SK-N-SH (cell line): ENCODE measurements at regions not wholly inside any gene's neighbourhood (a gene's known extent, or its start where the extent isn't known, plus 50 kb on each side); places are given as distances from the start of the nearest gene placed in this dataset.

Experiments
- CTCF ChIA-PET: fragments of 300-600, 350-600 bp; formaldehyde crosslinking; extraction: SDS; loops from one replicate; lab custom pipeline; 2021; lab: Yijun Ruan, JAX
- POLR2A ChIA-PET: fragments of 350-600 bp; sonication (Branson Sonifier 250); formaldehyde crosslinking; extraction: SDS; loops from one replicate; lab custom pipeline; 2020; ENCODE audit warnings: antibody characterized with exemption, inconsistent platforms; lab: Yijun Ruan, JAX
- DNase-seq: peaks from one replicate; pipeline ENCODE4 v3.0.0; 2012
- H2AFZ ChIP-seq: fragments of 200-600 bp; sonication (generic); 2 replicates; pipeline ENCODE4 v1.8.1; 2016; ENCODE audit warnings: antibody characterized with exemption, mild to moderate bottlenecking, low read depth
- H3F3A ChIP-seq: fragments of 200-600 bp; sonication (generic); replicated peaks from 2 replicates; pipeline ENCODE3; 2016; ENCODE audit warnings: antibody characterized with exemption, mild to moderate bottlenecking; ENCODE audit not compliant: insufficient read depth
- H3K27ac ChIP-seq, 2 experiments: fragments of 200-500 bp in 1 of 2; fragments of 200-600 bp in 1 of 2; sonication (Bioruptor generic) in 1 of 2; sonication (generic), shearing (Covaris generic) in 1 of 2; 2 replicates each; pipeline versions ENCODE4 v1.5.1 to v1.6.1; 2014 to 2016; ENCODE audit warnings: low read depth in 2 of 2, inconsistent platforms in 1 of 2, low read length in 1 of 2, mild to moderate bottlenecking in 1 of 2, mixed read lengths in 1 of 2
- H3K27me3 ChIP-seq: fragments of 200-600 bp; sonication (generic), shearing (Covaris generic); 2 replicates; pipeline ENCODE4 v1.6.1; 2016; ENCODE audit warnings: mixed run types; ENCODE audit not compliant: insufficient read depth
- H3K36me3 ChIP-seq, 2 experiments: fragments of 200-500 bp in 1 of 2; fragments of 200-600 bp in 1 of 2; sonication (Bioruptor generic) in 1 of 2; sonication (generic) in 1 of 2; replicated peaks in 1 of 2; 2 replicates each; pipeline versions ENCODE3 to v1.5.1; 2014 to 2016; ENCODE audit warnings: low read length in 1 of 2, mild to moderate bottlenecking in 1 of 2; ENCODE audit not compliant: insufficient read depth in 2 of 2, control insufficient read depth in 1 of 2
- H3K4me1 ChIP-seq, 2 experiments: fragments of 200-500 bp in 1 of 2; fragments of 200-600 bp in 1 of 2; sonication (Bioruptor generic) in 1 of 2; sonication (generic), shearing (Covaris generic) in 1 of 2; 2 replicates each; pipeline versions ENCODE4 v1.5.1 to v1.6.1; 2014 to 2016; ENCODE audit warnings: low read depth in 1 of 2, low read length in 1 of 2, mixed run types in 1 of 2; ENCODE audit not compliant: insufficient read depth in 2 of 2, control insufficient read depth in 1 of 2
- H3K4me2 ChIP-seq: fragments of 200-600 bp; sonication (generic), shearing (Covaris generic); 2 replicates; pipeline ENCODE4 v1.6.1; 2017; ENCODE audit warnings: mixed run types
- H3K4me3 ChIP-seq, 2 experiments: fragments of 200-500 bp in 1 of 2; fragments of 200-600 bp in 1 of 2; sonication (Bioruptor generic) in 1 of 2; sonication (generic), shearing (Covaris generic) in 1 of 2; 2 replicates each; pipeline versions ENCODE4 v1.5.1 to v1.8.1; 2014 to 2016; ENCODE audit warnings: low read depth in 2 of 2, inconsistent platforms in 1 of 2, low read length in 1 of 2, mild to moderate bottlenecking in 1 of 2, mixed read lengths in 1 of 2, moderate library complexity in 1 of 2
- H3K79me2 ChIP-seq: fragments of 200-600 bp; sonication (generic); 2 replicates; pipeline ENCODE4 v1.8.1; 2017; ENCODE audit warnings: mild to moderate bottlenecking; ENCODE audit not compliant: insufficient read depth
- H3K9ac ChIP-seq: fragments of 200-600 bp; sonication (generic); 2 replicates; pipeline ENCODE4 v1.6.1; 2017; ENCODE audit warnings: mixed run types
- H3K9me2 ChIP-seq: fragments of 200-600 bp; sonication (generic); 2 replicates; pipeline ENCODE4 v1.6.1; 2017; ENCODE audit warnings: mixed run types
- H3K9me3 ChIP-seq: fragments of 200-600 bp; sonication (generic); 2 replicates; pipeline ENCODE4 v1.6.1; 2017; ENCODE audit warnings: mixed run types, mild to moderate bottlenecking, moderate library complexity
- H4K20me1 ChIP-seq: fragments of 200-600 bp; sonication (generic); 2 replicates; pipeline ENCODE4 v1.6.1; 2017; ENCODE audit warnings: mild to moderate bottlenecking, mixed run types; ENCODE audit not compliant: insufficient read depth
- CHD2 ChIP-seq: fragments of 150-350 bp; IDR thresholded peaks from 2 replicates; pipeline ENCODE4 v1.6.1; 2018; ENCODE audit warnings: low read length; ENCODE audit not compliant: partially characterized antibody
- ELF1 ChIP-seq: IDR thresholded peaks from 2 replicates; pipeline ENCODE4 v1.4.0; 2012
- EP300 ChIP-seq, 2 experiments: IDR thresholded peaks; 2 replicates each; pipeline versions ENCODE4 v1.4.0 to v1.6.1; 2012; ENCODE audit warnings: borderline replicate concordance in 1 of 2, low read depth in 1 of 2, low read length in 1 of 2
- EZH2phosphoT487 ChIP-seq: fragments of 200-600 bp; sonication (generic); IDR thresholded peaks from 2 replicates; pipeline ENCODE4 v1.6.1; 2017; ENCODE audit warnings: low read depth, mixed run types, mild to moderate bottlenecking, antibody characterized with exemption, moderate library complexity, borderline replicate concordance
- FOSL2 ChIP-seq: IDR thresholded peaks from 2 replicates; pipeline ENCODE4 v1.4.0; 2012; ENCODE audit warnings: low read depth, mild to moderate bottlenecking, moderate library complexity, borderline replicate concordance
- FOXJ3 ChIP-seq: sonication (generic); formaldehyde crosslinking; IDR thresholded peaks from 2 replicates; pipeline ENCODE4 v1.5.1; 2020; ENCODE audit warnings: mild to moderate bottlenecking, missing genetic modification reagents
- FOXM1 ChIP-seq: IDR thresholded peaks from 2 replicates; pipeline ENCODE4 v1.4.0; 2012; ENCODE audit warnings: low read depth, mild to moderate bottlenecking
- GABPA ChIP-seq: IDR thresholded peaks from 2 replicates; pipeline ENCODE4 v1.4.0; 2012; ENCODE audit warnings: low read depth, mild to moderate bottlenecking
- GATA2 ChIP-seq: sonication (generic); formaldehyde crosslinking; IDR thresholded peaks from 2 replicates; pipeline ENCODE4 v1.5.0; 2020; ENCODE audit warnings: mild to moderate bottlenecking, missing genetic modification reagents
- NFIC ChIP-seq: IDR thresholded peaks from 2 replicates; pipeline ENCODE4 v1.4.0; 2012; ENCODE audit warnings: borderline replicate concordance
- POLR2AphosphoS5 ChIP-seq: IDR thresholded peaks from 2 replicates; pipeline ENCODE4 v1.6.1; 2012; ENCODE audit warnings: low read depth, low read length
- RAD21 ChIP-seq: IDR thresholded peaks from 2 replicates; pipeline ENCODE4 v1.6.1; 2012; ENCODE audit warnings: mild to moderate bottlenecking, low read length
- RCOR1 ChIP-seq: fragments of 150-350 bp; IDR thresholded peaks from 2 replicates; pipeline ENCODE4 v1.6.1; 2017; ENCODE audit warnings: antibody characterized with exemption, low read length
- RXRA ChIP-seq: IDR thresholded peaks from 2 replicates; pipeline ENCODE4 v1.4.0; 2012; ENCODE audit warnings: low read depth, mild to moderate bottlenecking, borderline replicate concordance
- SIN3A ChIP-seq: IDR thresholded peaks from 2 replicates; pipeline ENCODE4 v1.6.1; 2012; ENCODE audit warnings: low read depth, mild to moderate bottlenecking, low read length, moderate library complexity, borderline replicate concordance
- TCF12 ChIP-seq: IDR thresholded peaks from 2 replicates; pipeline ENCODE4 v1.4.0; 2012
- TEAD4 ChIP-seq: IDR thresholded peaks from 2 replicates; pipeline ENCODE4 v1.4.0; 2012; ENCODE audit warnings: mild to moderate bottlenecking, borderline replicate concordance; ENCODE audit not compliant: insufficient read depth
- WGBS: methylation state at CpG from one replicate; pipeline ENCODE4 v1.1.6; 2017; ENCODE audit warnings: low lambda C conversion rate; 5-methylcytosine and 5-hydroxymethylcytosine counted together
- TF ChIP-seq, protein P1 (sequence below): IDR thresholded peaks from 2 replicates; pipeline ENCODE4 v1.4.0; 2012; ENCODE audit warnings: low read depth, borderline replicate concordance
- TF ChIP-seq, protein P2 (sequence below): IDR thresholded peaks from 2 replicates; pipeline ENCODE4; 2012
- TF ChIP-seq, protein P3 (sequence below): IDR thresholded peaks from 2 replicates; pipeline ENCODE4 v1.4.0; 2012; ENCODE audit warnings: low read depth
- TF ChIP-seq, protein P4 (sequence below): fragments of 200-600 bp; sonication (generic); IDR thresholded peaks from 2 replicates; pipeline ENCODE4 v1.6.1; 2017; ENCODE audit warnings: antibody characterized with exemption, mild to moderate bottlenecking, moderate library complexity

DNA sequence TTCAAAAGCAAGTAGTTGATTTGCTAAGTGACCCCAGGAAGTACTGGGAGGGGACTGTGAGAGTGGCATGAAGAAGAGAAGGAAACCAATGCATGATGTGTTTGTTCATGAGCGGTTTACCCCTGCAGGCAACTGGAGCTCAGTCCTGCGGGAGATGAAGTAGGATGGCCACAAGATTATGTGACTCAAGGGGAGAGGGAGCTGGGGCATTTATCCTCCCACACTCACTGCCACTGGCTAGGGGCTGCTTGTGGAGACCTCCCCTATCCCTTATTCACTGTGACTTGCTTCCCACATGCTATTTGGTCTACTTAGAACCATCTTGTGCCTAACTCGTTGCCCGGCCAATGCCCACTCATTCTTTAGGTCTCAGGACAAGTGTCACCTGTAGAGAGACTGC lies 60.6 kb upstream of the TRIO start:
- CTCF ChIA-PET, result no interaction called here
- H3K9me2 ChIP-seq, result no peaks in the 10 kb centered on the region
- H3K27me3 ChIP-seq, result no peaks in the 10 kb centered on the region
- no peaks in the 10 kb centered on the region for H3K9me3 ChIP-seq
- DNase-seq, result no peak
- H3F3A ChIP-seq, result no peaks in the 10 kb centered on the region
- H3K4me3 ChIP-seq, result no peak overlapping the region
- no peak for TF ChIP-seq EZH2phosphoT487
- no peak for TF ChIP-seq TCF12
- TF ChIP-seq, protein P1, sequence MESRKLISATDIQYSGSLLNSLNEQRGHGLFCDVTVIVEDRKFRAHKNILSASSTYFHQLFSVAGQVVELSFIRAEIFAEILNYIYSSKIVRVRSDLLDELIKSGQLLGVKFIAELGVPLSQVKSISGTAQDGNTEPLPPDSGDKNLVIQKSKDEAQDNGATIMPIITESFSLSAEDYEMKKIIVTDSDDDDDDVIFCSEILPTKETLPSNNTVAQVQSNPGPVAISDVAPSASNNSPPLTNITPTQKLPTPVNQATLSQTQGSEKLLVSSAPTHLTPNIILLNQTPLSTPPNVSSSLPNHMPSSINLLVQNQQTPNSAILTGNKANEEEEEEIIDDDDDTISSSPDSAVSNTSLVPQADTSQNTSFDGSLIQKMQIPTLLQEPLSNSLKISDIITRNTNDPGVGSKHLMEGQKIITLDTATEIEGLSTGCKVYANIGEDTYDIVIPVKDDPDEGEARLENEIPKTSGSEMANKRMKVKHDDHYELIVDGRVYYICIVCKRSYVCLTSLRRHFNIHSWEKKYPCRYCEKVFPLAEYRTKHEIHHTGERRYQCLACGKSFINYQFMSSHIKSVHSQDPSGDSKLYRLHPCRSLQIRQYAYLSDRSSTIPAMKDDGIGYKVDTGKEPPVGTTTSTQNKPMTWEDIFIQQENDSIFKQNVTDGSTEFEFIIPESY, result no peak
- no peak for TF ChIP-seq FOXM1
- TF ChIP-seq RAD21, result no peak
- no peak for TF ChIP-seq CHD2
- TF ChIP-seq FOXJ3 (CRISPR knock-in tag), result no peak
- TF ChIP-seq NFIC, result no peak
- no peak overlapping the region for H2AFZ ChIP-seq
- no peak overlapping the region for H3K4me2 ChIP-seq
- H3K27ac ChIP-seq, result no peak overlapping the region
- no peaks in the 10 kb centered on the region for H3K79me2 ChIP-seq
- WGBS, result 71% methylated on average over 4 of the region's 4 CpGs
- no peaks in the 10 kb centered on the region for H4K20me1 ChIP-seq
- POLR2A ChIA-PET, result no interaction called here
- no peak overlapping the region for H3K9ac ChIP-seq
- H3K36me3 ChIP-seq, result no peaks in the 10 kb centered on the region
- no peaks in the 10 kb centered on the region for H3K4me1 ChIP-seq

DNA sequence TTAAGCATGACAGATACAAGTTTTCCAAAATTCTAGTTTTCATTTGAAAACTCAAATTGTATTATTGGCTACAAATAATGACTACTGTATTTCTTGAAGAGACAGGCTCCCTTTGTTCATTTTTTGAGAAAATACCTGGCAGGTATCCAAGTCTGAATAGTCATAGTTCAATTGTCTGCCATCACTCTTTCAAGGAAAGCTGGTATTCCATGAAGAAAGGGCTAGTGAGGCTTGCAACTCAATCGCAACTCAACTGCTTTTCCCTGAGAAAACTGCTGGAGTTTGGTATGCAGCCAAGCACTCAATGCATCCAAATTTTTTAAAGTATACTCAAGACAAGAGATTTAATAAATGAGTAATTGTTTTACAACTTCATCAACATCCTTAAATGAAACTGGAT lies 61.4 kb upstream of the TRIO start:
- no peaks in the 10 kb centered on the region for H3K79me2 ChIP-seq
- H3K9me2 ChIP-seq, result no peaks in the 10 kb centered on the region
- H3F3A ChIP-seq, result no peaks in the 10 kb centered on the region
- H3K27me3 ChIP-seq, result no peaks in the 10 kb centered on the region
- ChIA-PET POLR2A (no interaction called here), CTCF (no interaction called here)
- H3K9ac ChIP-seq, result no peak overlapping the region
- no peaks in the 10 kb centered on the region for H4K20me1 ChIP-seq
- H3K27ac ChIP-seq, result no peak overlapping the region
- H2AFZ ChIP-seq, result no peak overlapping the region
- no peak overlapping the region for H3K4me3 ChIP-seq
- DNase-seq, result no peak
- no peaks in the 10 kb centered on the region for H3K36me3 ChIP-seq
- TF ChIP-seq TCF12 (no peak), SIN3A (no peak), ELF1 (no peak), FOXJ3 (CRISPR knock-in tag) (no peak), NFIC (peak; percentile 50), EP300 (IDR thresholded peaks at IDR 0.05; ENCODE audit: borderline replicate concordance in 1 of 2, low read depth in 1 of 2, low read length in 1 of 2) (no peak), TEAD4 (no peak), POLR2AphosphoS5 (no peak), RXRA (no peak), RCOR1 (no peak), GABPA (no peak), FOSL2 (0 out of 2 replicates have a peak, but pooled peaks have one; percentile 4), GATA2 (CRISPR knock-in tag) (no peak)
- TF ChIP-seq, protein P1, result no peak
- TF ChIP-seq, protein P2, sequence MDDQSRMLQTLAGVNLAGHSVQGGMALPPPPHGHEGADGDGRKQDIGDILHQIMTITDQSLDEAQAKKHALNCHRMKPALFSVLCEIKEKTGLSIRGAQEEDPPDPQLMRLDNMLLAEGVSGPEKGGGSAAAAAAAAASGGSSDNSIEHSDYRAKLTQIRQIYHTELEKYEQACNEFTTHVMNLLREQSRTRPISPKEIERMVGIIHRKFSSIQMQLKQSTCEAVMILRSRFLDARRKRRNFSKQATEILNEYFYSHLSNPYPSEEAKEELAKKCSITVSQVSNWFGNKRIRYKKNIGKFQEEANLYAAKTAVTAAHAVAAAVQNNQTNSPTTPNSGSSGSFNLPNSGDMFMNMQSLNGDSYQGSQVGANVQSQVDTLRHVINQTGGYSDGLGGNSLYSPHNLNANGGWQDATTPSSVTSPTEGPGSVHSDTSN, result peak; percentile 12; the same call in 1 of the 2 replicates
- TF ChIP-seq, protein P3, sequence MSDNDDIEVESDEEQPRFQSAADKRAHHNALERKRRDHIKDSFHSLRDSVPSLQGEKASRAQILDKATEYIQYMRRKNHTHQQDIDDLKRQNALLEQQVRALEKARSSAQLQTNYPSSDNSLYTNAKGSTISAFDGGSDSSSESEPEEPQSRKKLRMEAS, result no peak
- TF ChIP-seq, protein P4, sequence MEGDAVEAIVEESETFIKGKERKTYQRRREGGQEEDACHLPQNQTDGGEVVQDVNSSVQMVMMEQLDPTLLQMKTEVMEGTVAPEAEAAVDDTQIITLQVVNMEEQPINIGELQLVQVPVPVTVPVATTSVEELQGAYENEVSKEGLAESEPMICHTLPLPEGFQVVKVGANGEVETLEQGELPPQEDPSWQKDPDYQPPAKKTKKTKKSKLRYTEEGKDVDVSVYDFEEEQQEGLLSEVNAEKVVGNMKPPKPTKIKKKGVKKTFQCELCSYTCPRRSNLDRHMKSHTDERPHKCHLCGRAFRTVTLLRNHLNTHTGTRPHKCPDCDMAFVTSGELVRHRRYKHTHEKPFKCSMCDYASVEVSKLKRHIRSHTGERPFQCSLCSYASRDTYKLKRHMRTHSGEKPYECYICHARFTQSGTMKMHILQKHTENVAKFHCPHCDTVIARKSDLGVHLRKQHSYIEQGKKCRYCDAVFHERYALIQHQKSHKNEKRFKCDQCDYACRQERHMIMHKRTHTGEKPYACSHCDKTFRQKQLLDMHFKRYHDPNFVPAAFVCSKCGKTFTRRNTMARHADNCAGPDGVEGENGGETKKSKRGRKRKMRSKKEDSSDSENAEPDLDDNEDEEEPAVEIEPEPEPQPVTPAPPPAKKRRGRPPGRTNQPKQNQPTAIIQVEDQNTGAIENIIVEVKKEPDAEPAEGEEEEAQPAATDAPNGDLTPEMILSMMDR, result no peak
- no peak overlapping the region for H3K4me2 ChIP-seq
- H3K4me1 ChIP-seq, result no peaks in the 10 kb centered on the region
- 42% methylated on average over 1 of the region's 1 CpG for WGBS
- no peaks in the 10 kb centered on the region for H3K9me3 ChIP-seq
